ENCODE measurements at regions not wholly inside any gene's neighbourhood (a gene's known extent, or its start where the extent isn't known, plus 50 kb on each side); places are given as distances from the start of the nearest gene placed in this dataset.

- CTCF ChIA-PET, result interaction anchor here (0.7 to 0.8 kb wide), 2 partner anchors 57 to 178 kb away, joined by 3 read pairs; no protein-coding TSS in a partner anchor
- peaks cover 43 to 45% of the 10 kb centered on the region in 2 experiments for H3K4me1 ChIP-seq (ENCODE audit: control insufficient read depth in 1 of 2, extremely low read depth in 1 of 2, insufficient read depth in 2 of 2, low read length in 2 of 2)
Measured at GRCh38 chr3:187977659-187978058, 176.3 kb upstream of the LPP start.

GRCh38 chr3:187978433-187979011 is 175.4 kb upstream of the LPP start:
- ChIA-PET CTCF (no interaction called here), POLR2A (no interaction called here)
- H3K27ac Mint-ChIP-seq, result peak overlapping the region; percentile 88 to 94

More at GRCh38 chr3:187977659-187978058, 176.3 kb upstream of the LPP start:
- Mint-ChIP-seq H3K9me3 (peaks cover 0 to 4% (median 0%) of the 10 kb centered on the region in 3 donors), H3K4me1 (peaks cover 60 to 70% (median 69%) of the 10 kb centered on the region in 3 donors), H3K27ac (peak overlapping the region; percentile 33 to 68), H3K4me3 (no peak overlapping the region), H3K27me3 (no peaks in the 10 kb centered on the region), H3K36me3 (no peaks in the 10 kb centered on the region)
- Histone ChIP-seq H3K27me3 (replicated peaks in 1 of 2; ENCODE audit: control insufficient read depth in 2 of 2, extremely low read depth in 1 of 2, insufficient read depth in 2 of 2, low read length in 1 of 2) (no peaks in the 10 kb centered on the region), H3K9me3 (no peaks in the 10 kb centered on the region), H3K27ac (ENCODE audit: low read length) (no peak overlapping the region), H3K4me3 (ENCODE audit: control insufficient read depth in 1 of 2, extremely low read depth in 1 of 2, low read length in 1 of 2) (no peak overlapping the region), H3K36me3 (ENCODE audit: control insufficient read depth in 2 of 2, extremely low read depth in 1 of 2, insufficient read depth in 1 of 2, low read length in 1 of 2) (no peaks in the 10 kb centered on the region)
- POLR2A ChIA-PET, result interaction anchor here in 1 of 2 donors (0.5 kb wide), 1 partner anchor 25 kb away, joined by 12 read pairs; no protein-coding TSS in a partner anchor
- DNase-seq (no peak), ATAC-seq (replicated peaks in 1 of 4) (no peak)
- 100% methylated on average over 1 of the region's 4 CpGs for WGBS (ENCODE audit: insufficient coverage)

GRCh38 chr3:187979564-187979963 is 174.4 kb upstream of the LPP start:
- DNase-seq (peak in 33 of 35 experiments; percentile 11 to 66 (median 40)), ATAC-seq (replicated peaks in 1 of 4) (peak; percentile 75 to 90 (median 84))
- no peaks in the 10 kb centered on the region for H3K9me3 ChIP-seq
- no peaks in the 10 kb centered on the region for H3K27me3 ChIP-seq (replicated peaks in 1 of 2; ENCODE audit: control insufficient read depth in 2 of 2, extremely low read depth in 1 of 2, insufficient read depth in 2 of 2, low read length in 1 of 2)
- no peaks in the 10 kb centered on the region for H3K36me3 ChIP-seq (ENCODE audit: control insufficient read depth in 2 of 2, extremely low read depth in 1 of 2, insufficient read depth in 1 of 2, low read length in 1 of 2)
- H3K4me3 ChIP-seq (ENCODE audit: control insufficient read depth in 1 of 2, extremely low read depth in 1 of 2, low read length in 1 of 2), result no peak overlapping the region
- Mint-ChIP-seq H3K36me3 (no peaks in the 10 kb centered on the region), H3K27ac (peak overlapping the region; percentile 87 to 88), H3K4me3 (peak overlapping the region in 1 of 3 donors; percentile 66), H3K27me3 (no peaks in the 10 kb centered on the region), H3K9me3 (peaks cover 0 to 4% (median 0%) of the 10 kb centered on the region in 3 donors), H3K4me1 (peaks cover 54 to 59% (median 58%) of the 10 kb centered on the region in 3 donors)
- ChIA-PET CTCF (interaction anchor here in 1 of 2 donors (0.8 to 1.8 kb wide), 3 partner anchors 123 to 241 kb away, joined by 3 to 11 read pairs (median 4); no protein-coding TSS in a partner anchor), POLR2A (no interaction called here)
- peaks cover 35 to 41% of the 10 kb centered on the region in 2 experiments for H3K4me1 ChIP-seq (ENCODE audit: control insufficient read depth in 1 of 2, extremely low read depth in 1 of 2, insufficient read depth in 2 of 2, low read length in 2 of 2)
- H3K27ac ChIP-seq (ENCODE audit: low read length), result peak overlapping the region; percentile 40
- 25% methylated on average over 2 of the region's 2 CpGs for WGBS (ENCODE audit: insufficient coverage)

More at GRCh38 chr3:187978433-187979011, 175.4 kb upstream of the LPP start:
- Mint-ChIP-seq H3K4me3 (peak overlapping the region in 2 of 3 donors; percentile 21 to 40), H3K9me3 (peaks cover 0 to 4% (median 0%) of the 10 kb centered on the region in 3 donors), H3K4me1 (peaks cover 60 to 68% (median 66%) of the 10 kb centered on the region in 3 donors), H3K36me3 (no peaks in the 10 kb centered on the region), H3K27me3 (no peaks in the 10 kb centered on the region)
- 56% methylated on average over 3 of the region's 5 CpGs for WGBS (ENCODE audit: insufficient coverage)
- DNase-seq, result peak in 1 of 35 experiments; percentile 26
- Histone ChIP-seq H3K27me3 (replicated peaks in 1 of 2; ENCODE audit: control insufficient read depth in 2 of 2, extremely low read depth in 1 of 2, insufficient read depth in 2 of 2, low read length in 1 of 2) (no peaks in the 10 kb centered on the region), H3K36me3 (ENCODE audit: control insufficient read depth in 2 of 2, extremely low read depth in 1 of 2, insufficient read depth in 1 of 2, low read length in 1 of 2) (no peaks in the 10 kb centered on the region), H3K4me1 (ENCODE audit: control insufficient read depth in 1 of 2, extremely low read depth in 1 of 2, insufficient read depth in 2 of 2, low read length in 2 of 2) (peaks cover 43 to 45% of the 10 kb centered on the region in 2 experiments), H3K9me3 (no peaks in the 10 kb centered on the region), H3K27ac (ENCODE audit: low read length) (peak overlapping the region; percentile 21), H3K4me3 (ENCODE audit: control insufficient read depth in 1 of 2, extremely low read depth in 1 of 2, low read length in 1 of 2) (no peak overlapping the region)
- peak in 1 of 4 experiments; percentile 17 for ATAC-seq (replicated peaks in 1 of 4)

- no peak for ATAC-seq (replicated peaks in 1 of 4)
- H3K4me3 ChIP-seq (ENCODE audit: control insufficient read depth in 1 of 2, extremely low read depth in 1 of 2, low read length in 1 of 2), result no peak overlapping the region
- ChIA-PET CTCF (interaction anchor here in 1 of 2 donors (1.4 to 1.8 kb wide), 2 partner anchors 233 to 242 kb away, joined by 4 to 11 read pairs; no protein-coding TSS in a partner anchor), POLR2A (no interaction called here)
- no peak for DNase-seq
- H3K27ac Mint-ChIP-seq, result peak overlapping the region; percentile 87 to 88
- peak overlapping the region; percentile 40 for H3K27ac ChIP-seq (ENCODE audit: low read length)
- H3K27me3 ChIP-seq (replicated peaks in 1 of 2; ENCODE audit: control insufficient read depth in 2 of 2, extremely low read depth in 1 of 2, insufficient read depth in 2 of 2, low read length in 1 of 2), result no peaks in the 10 kb centered on the region
- H3K9me3 Mint-ChIP-seq, result peaks cover 0 to 7% (median 3%) of the 10 kb centered on the region in 3 donors
- H3K4me3 Mint-ChIP-seq, result no peak overlapping the region
- no CpG with 5 or more reads among the region's 3 CpGs for WGBS (ENCODE audit: insufficient coverage)
- H3K4me1 Mint-ChIP-seq, result peaks cover 46 to 50% (median 49%) of the 10 kb centered on the region in 3 donors
- no peaks in the 10 kb centered on the region for H3K36me3 Mint-ChIP-seq
- no peaks in the 10 kb centered on the region for H3K9me3 ChIP-seq
- peaks cover 27 to 30% of the 10 kb centered on the region in 2 experiments for H3K4me1 ChIP-seq (ENCODE audit: control insufficient read depth in 1 of 2, extremely low read depth in 1 of 2, insufficient read depth in 2 of 2, low read length in 2 of 2)
- no peaks in the 10 kb centered on the region for H3K36me3 ChIP-seq (ENCODE audit: control insufficient read depth in 2 of 2, extremely low read depth in 1 of 2, insufficient read depth in 1 of 2, low read length in 1 of 2)
- H3K27me3 Mint-ChIP-seq, result no peaks in the 10 kb centered on the region
Measured at GRCh38 chr3:187980861-187981260, 173.1 kb upstream of the LPP start.

GRCh38 chr3:187982142-187982541 is 171.8 kb upstream of the LPP start:
- ATAC-seq (replicated peaks in 1 of 4), result no peak
- 50% methylated on average over 2 of the region's 3 CpGs for WGBS (ENCODE audit: insufficient coverage)
- ChIA-PET POLR2A (no interaction called here), CTCF (no interaction called here)
- no peak overlapping the region for H3K4me3 Mint-ChIP-seq
- H3K27ac Mint-ChIP-seq, result peak overlapping the region in 1 of 2 donors; percentile 31
- Histone ChIP-seq H3K4me3 (ENCODE audit: control insufficient read depth in 1 of 2, extremely low read depth in 1 of 2, low read length in 1 of 2) (no peak overlapping the region), H3K27ac (ENCODE audit: low read length) (no peak overlapping the region), H3K4me1 (ENCODE audit: control insufficient read depth in 1 of 2, extremely low read depth in 1 of 2, insufficient read depth in 2 of 2, low read length in 2 of 2) (peaks cover 32 to 34% of the 10 kb centered on the region in 2 experiments), H3K27me3 (replicated peaks in 1 of 2; ENCODE audit: control insufficient read depth in 2 of 2, extremely low read depth in 1 of 2, insufficient read depth in 2 of 2, low read length in 1 of 2) (no peaks in the 10 kb centered on the region), H3K9me3 (no peaks in the 10 kb centered on the region), H3K36me3 (ENCODE audit: control insufficient read depth in 2 of 2, extremely low read depth in 1 of 2, insufficient read depth in 1 of 2, low read length in 1 of 2) (no peaks in the 10 kb centered on the region)
- H3K27me3 Mint-ChIP-seq, result no peaks in the 10 kb centered on the region
- no peaks in the 10 kb centered on the region for H3K36me3 Mint-ChIP-seq
- peaks cover 50 to 52% (median 51%) of the 10 kb centered on the region in 3 donors for H3K4me1 Mint-ChIP-seq
- peaks cover 0 to 8% (median 5%) of the 10 kb centered on the region in 3 donors for H3K9me3 Mint-ChIP-seq
- DNase-seq, result no peak

- Histone ChIP-seq H3K9me3 (no peaks in the 10 kb centered on the region), H3K36me3 (ENCODE audit: control insufficient read depth in 2 of 2, extremely low read depth in 1 of 2, insufficient read depth in 1 of 2, low read length in 1 of 2) (no peaks in the 10 kb centered on the region), H3K27me3 (replicated peaks in 1 of 2; ENCODE audit: control insufficient read depth in 2 of 2, extremely low read depth in 1 of 2, insufficient read depth in 2 of 2, low read length in 1 of 2) (no peaks in the 10 kb centered on the region), H3K4me1 (ENCODE audit: control insufficient read depth in 1 of 2, extremely low read depth in 1 of 2, insufficient read depth in 2 of 2, low read length in 2 of 2) (peaks cover 35 to 37% of the 10 kb centered on the region in 2 experiments), H3K27ac (ENCODE audit: low read length) (no peak overlapping the region), H3K4me3 (ENCODE audit: control insufficient read depth in 1 of 2, extremely low read depth in 1 of 2, low read length in 1 of 2) (no peak overlapping the region)
- POLR2A ChIA-PET, result interaction anchor here in 1 of 2 donors (1.2 kb wide), 1 partner anchor 241 kb away, joined by 3 read pairs; no protein-coding TSS in a partner anchor
- Mint-ChIP-seq H3K27me3 (no peaks in the 10 kb centered on the region), H3K36me3 (no peaks in the 10 kb centered on the region), H3K27ac (no peak overlapping the region), H3K4me3 (no peak overlapping the region), H3K9me3 (peaks cover 0 to 5% (median 4%) of the 10 kb centered on the region in 3 donors), H3K4me1 (peaks cover 51 to 57% (median 52%) of the 10 kb centered on the region in 3 donors)
- no peak for ATAC-seq (replicated peaks in 1 of 4)
- CTCF ChIA-PET, result interaction anchor here (0.5 to 0.9 kb wide), 7 partner anchors 30 to 319 kb away, joined by 3 to 4 read pairs (median 3); no protein-coding TSS in a partner anchor
- DNase-seq, result no peak
- 90% methylated on average over 2 of the region's 6 CpGs for WGBS (ENCODE audit: insufficient coverage)
Measured at GRCh38 chr3:187983484-187984124, 170.4 kb upstream of the LPP start.

All from T-cell (primary cell).